Osteoblast (primary cell): ENCODE measurements at regions not wholly inside any gene's neighbourhood (a gene's known extent, or its start where the extent isn't known, plus 50 kb on each side); places are given as distances from the start of the nearest gene placed in this dataset.
"Not testable (repeated sequence)": the region's sequence is repeated elsewhere in the genome, so short reads cannot be mapped to it uniquely, and the experiment has no call there.

Experiments used
- DNase-seq: peaks from one replicate; pipeline ENCODE4 v3.0.0; 2011; ENCODE audit warnings: low spot score, mixed read lengths; ENCODE audit not compliant: insufficient read length; ENCODE audit errors: missing footprints
- H2AFZ ChIP-seq: 2 replicates; pipeline ENCODE4 v1.6.0; 2011; ENCODE audit warnings: mild to moderate bottlenecking, low read length
- H3K27ac ChIP-seq: 2 replicates; pipeline ENCODE4 v1.5.1; 2011; ENCODE audit warnings: mild to moderate bottlenecking, low read depth, low read length, moderate library complexity
- H3K27me3 ChIP-seq: 2 replicates; pipeline ENCODE4 v1.6.0; 2012; ENCODE audit warnings: mild to moderate bottlenecking, control low read depth, inconsistent platforms, low read length, moderate library complexity; ENCODE audit not compliant: insufficient read depth
- H3K36me3 ChIP-seq: 2 replicates; pipeline ENCODE4 v1.5.1; 2011; ENCODE audit warnings: mild to moderate bottlenecking, low read length, control low read depth, moderate library complexity; ENCODE audit not compliant: insufficient read depth
- H3K4me1 ChIP-seq: 2 replicates; pipeline ENCODE4 v1.5.1; 2011; ENCODE audit warnings: mild to moderate bottlenecking, low read length, control low read depth, moderate library complexity; ENCODE audit not compliant: insufficient read depth
- H3K4me2 ChIP-seq: 2 replicates; pipeline ENCODE4 v1.6.0; 2011; ENCODE audit warnings: mild to moderate bottlenecking, low read length; ENCODE audit not compliant: insufficient read depth
- H3K4me3 ChIP-seq: fragments of 200-600 bp; sonication (generic); 3 replicates; pipeline ENCODE4 v1.5.1; 2012; ENCODE audit warnings: mild to moderate bottlenecking, low read length, inconsistent platforms; ENCODE audit not compliant: insufficient read depth
- H3K79me2 ChIP-seq: 2 replicates; pipeline ENCODE4 v1.6.0; 2012; ENCODE audit warnings: mild to moderate bottlenecking, low read length, control low read depth, inconsistent platforms; ENCODE audit not compliant: insufficient read depth
- H3K9me3 ChIP-seq: 2 replicates; pipeline ENCODE4 v1.5.1; 2011; ENCODE audit warnings: low read depth, low read length, control low read depth
- H4K20me1 ChIP-seq: 2 replicates; pipeline ENCODE4 v1.6.0; 2012; ENCODE audit warnings: mild to moderate bottlenecking, low read length, control low read depth; ENCODE audit not compliant: insufficient read depth
- CTCF ChIP-seq: IDR thresholded peaks from 2 replicates; pipeline ENCODE4 v1.5.1; 2011; ENCODE audit warnings: mild to moderate bottlenecking, low read depth, low read length, moderate library complexity; ENCODE audit errors: extremely low read depth

DNA sequence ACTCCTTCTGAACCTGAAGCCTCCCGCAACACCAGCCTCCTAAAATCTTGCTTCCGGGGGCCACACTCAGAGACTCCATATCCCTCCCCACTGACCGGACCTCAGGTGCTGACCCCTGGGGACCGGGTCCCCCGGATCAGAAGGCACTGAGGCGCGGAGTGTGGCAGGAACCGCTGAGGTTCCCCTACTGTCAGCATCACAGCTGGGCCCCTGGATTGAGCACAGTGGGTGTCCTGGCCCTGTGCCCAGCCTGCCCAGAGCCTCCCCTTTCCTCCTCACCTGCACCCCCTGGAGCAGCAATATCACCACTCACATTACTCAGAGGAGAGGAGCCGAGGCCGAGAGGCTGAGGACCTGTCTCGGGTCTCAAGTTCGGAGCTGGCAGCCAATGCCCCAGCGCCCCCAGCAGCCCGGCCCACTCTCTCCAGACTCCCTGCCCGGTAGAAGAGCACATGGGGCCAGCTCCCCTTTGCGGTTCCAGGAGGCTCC lies 101.2 kb upstream of the EIF5 start:
- no peaks in the 10 kb centered on the region for H3K79me2 ChIP-seq
- no peaks in the 10 kb centered on the region for H4K20me1 ChIP-seq
- H2AFZ ChIP-seq = no peak overlapping the region
- peak; percentile 55 for DNase-seq
- TF ChIP-seq CTCF = no peak
- no peak overlapping the region for H3K4me3 ChIP-seq
- no peak overlapping the region for H3K27ac ChIP-seq
- no peaks in the 10 kb centered on the region for H3K36me3 ChIP-seq
- no peaks in the 10 kb centered on the region for H3K4me1 ChIP-seq
- no peak overlapping the region for H3K4me2 ChIP-seq
- H3K27me3 ChIP-seq = peaks cover 6% of the 10 kb centered on the region
- H3K9me3 ChIP-seq = no peaks in the 10 kb centered on the region

DNA sequence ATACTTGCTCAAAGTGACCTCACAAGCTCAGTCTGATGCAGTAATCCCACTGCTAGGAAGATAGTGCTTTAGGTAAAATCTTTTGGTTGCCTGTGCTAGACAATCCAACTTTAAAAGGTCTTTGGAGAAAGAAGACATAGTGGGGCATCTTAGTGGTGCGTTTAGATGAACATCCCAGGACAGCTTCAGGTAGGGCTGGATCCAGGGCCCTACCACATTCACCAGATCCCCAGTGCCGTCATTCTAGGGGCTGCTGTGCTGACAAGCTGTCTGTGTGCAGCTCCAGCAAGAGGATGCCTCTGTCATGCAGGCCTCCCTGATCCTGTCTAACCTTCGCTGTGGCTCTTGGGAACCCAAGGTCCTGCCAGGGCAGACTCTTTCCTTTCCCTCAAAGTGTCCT lies 100.7 kb upstream of the EIF5 start:
- Histone ChIP-seq H3K36me3 (no peaks in the 10 kb centered on the region), H3K4me2 (no peak overlapping the region), H3K79me2 (no peaks in the 10 kb centered on the region), H2AFZ (no peak overlapping the region), H3K27me3 (peaks cover 6% of the 10 kb centered on the region), H3K4me3 (no peak overlapping the region), H4K20me1 (no peaks in the 10 kb centered on the region), H3K9me3 (no peaks in the 10 kb centered on the region), H3K4me1 (no peaks in the 10 kb centered on the region), H3K27ac (no peak overlapping the region)
- DNase-seq = peak; percentile 66
- TF ChIP-seq CTCF = no peak

DNA sequence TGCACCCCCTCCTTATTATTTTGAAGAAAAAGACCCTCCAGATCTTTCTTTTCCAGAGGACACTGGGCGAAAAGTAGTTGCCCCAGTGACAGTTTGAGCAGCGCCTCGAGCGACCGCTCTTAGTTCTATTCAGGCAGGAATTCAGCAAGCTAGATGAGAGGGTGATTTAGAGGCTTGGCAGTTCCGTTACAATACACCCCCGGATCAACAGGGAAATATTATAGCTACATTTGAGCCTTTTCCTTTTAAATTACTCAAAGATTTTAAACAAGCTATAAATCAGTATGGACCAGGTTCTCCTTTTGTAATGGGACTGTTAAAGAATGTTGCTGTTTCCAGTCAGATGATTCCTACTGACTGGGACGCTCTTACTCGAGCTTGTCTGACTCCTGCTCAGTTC lies 99.2 kb upstream of the EIF5 start:
- not testable (repeated sequence) for H3K27me3 ChIP-seq, H3K36me3 ChIP-seq, H3K4me1 ChIP-seq, H4K20me1 ChIP-seq, H3K9me3 ChIP-seq, DNase-seq, H3K4me2 ChIP-seq, H3K27ac ChIP-seq, H3K79me2 ChIP-seq, H2AFZ ChIP-seq, H3K4me3 ChIP-seq

- not testable (repeated sequence) for H3K27ac ChIP-seq, H3K9me3 ChIP-seq, H3K27me3 ChIP-seq, H3K36me3 ChIP-seq, H3K79me2 ChIP-seq, H4K20me1 ChIP-seq, H3K4me3 ChIP-seq, DNase-seq, H2AFZ ChIP-seq, H3K4me1 ChIP-seq, H3K4me2 ChIP-seq
These were observed 98.5 kb upstream of the EIF5 start for GRCh38 chr14:103235506-103235905.

GRCh38 chr14:103239751-103240150 lies 94.3 kb upstream of the EIF5 start:
- no peaks in the 10 kb centered on the region for H3K36me3 ChIP-seq
- no peak for DNase-seq
- TF ChIP-seq CTCF = no peak
- H3K4me3 ChIP-seq = no peak overlapping the region
- H4K20me1 ChIP-seq = no peaks in the 10 kb centered on the region
- H3K27me3 ChIP-seq = peaks cover 15% of the 10 kb centered on the region
- no peaks in the 10 kb centered on the region for H3K4me1 ChIP-seq
- no peak overlapping the region for H2AFZ ChIP-seq
- H3K4me2 ChIP-seq = no peak overlapping the region
- H3K79me2 ChIP-seq = no peaks in the 10 kb centered on the region
- no peaks in the 10 kb centered on the region for H3K9me3 ChIP-seq
- H3K27ac ChIP-seq = no peak overlapping the region
